ENCODE measurements at regions not wholly inside any gene's neighbourhood (a gene's known extent, or its start where the extent isn't known, plus 50 kb on each side); places are given as distances from the start of the nearest gene placed in this dataset.

- Histone ChIP-seq H3F3A (ENCODE audit: control insufficient read depth, insufficient read depth) (no peaks in the 10 kb centered on the region), H3K27me3 (ENCODE audit: control insufficient read depth, low read length) (peaks cover 2% of the 10 kb centered on the region; the same call in 1 of the 2 replicates), H3K4me1 (ENCODE audit: control insufficient read depth, low read length) (no peaks in the 10 kb centered on the region), H3K36me3 (ENCODE audit: control insufficient read depth, low read length) (no peaks in the 10 kb centered on the region), H3K9me3 (ENCODE audit: control insufficient read depth, insufficient read depth, low read length) (no peaks in the 10 kb centered on the region), H3K79me2 (ENCODE audit: control insufficient read depth, low read length) (no peaks in the 10 kb centered on the region), H3K4me3 (ENCODE audit: low read length) (no peak overlapping the region), H3K4me2 (ENCODE audit: low read length) (no peak overlapping the region), H3K27ac (ENCODE audit: low read depth, low read length) (no peak overlapping the region), H4K20me1 (ENCODE audit: control insufficient read depth, insufficient read depth, low read depth, low read length) (no peaks in the 10 kb centered on the region), H3K9me2 (replicated peaks; ENCODE audit: control insufficient read depth, low read length) (no peaks in the 10 kb centered on the region)
- TF ChIP-seq CTCF (IDR thresholded peaks at IDR 0.05; ENCODE audit: low read depth, low read length, poor library complexity, severe bottlenecking) (no peak), EZH2phosphoT487 (IDR thresholded peaks at IDR 0.05; ENCODE audit: borderline replicate concordance, low read length) (no peak)
Observed at GRCh38 chr1:244241438-244241837, 190.4 kb downstream of the ZBTB18 start.

GRCh38 chr1:244242446-244242845, 191.4 kb downstream of the ZBTB18 start:
- no peak overlapping the region for H3K27ac ChIP-seq (ENCODE audit: low read depth, low read length)
- no peaks in the 10 kb centered on the region for H3K36me3 ChIP-seq (ENCODE audit: control insufficient read depth, low read length)
- H4K20me1 ChIP-seq (ENCODE audit: control insufficient read depth, insufficient read depth, low read depth, low read length): no peaks in the 10 kb centered on the region
- H3K4me3 ChIP-seq (ENCODE audit: low read length): no peak overlapping the region
- no peaks in the 10 kb centered on the region for H3K79me2 ChIP-seq (ENCODE audit: control insufficient read depth, low read length)
- H3K4me1 ChIP-seq (ENCODE audit: control insufficient read depth, low read length): no peaks in the 10 kb centered on the region
- no peaks in the 10 kb centered on the region for H3F3A ChIP-seq (ENCODE audit: control insufficient read depth, insufficient read depth)
- no peak overlapping the region for H3K4me2 ChIP-seq (ENCODE audit: low read length)
- TF ChIP-seq EZH2phosphoT487 (IDR thresholded peaks at IDR 0.05; ENCODE audit: borderline replicate concordance, low read length) (no peak), CTCF (IDR thresholded peaks at IDR 0.05; ENCODE audit: low read depth, low read length, poor library complexity, severe bottlenecking) (no peak)
- no peaks in the 10 kb centered on the region for H3K9me2 ChIP-seq (replicated peaks; ENCODE audit: control insufficient read depth, low read length)
- H3K9me3 ChIP-seq (ENCODE audit: control insufficient read depth, insufficient read depth, low read length): no peaks in the 10 kb centered on the region
- H3K27me3 ChIP-seq (ENCODE audit: control insufficient read depth, low read length): peaks cover 2% of the 10 kb centered on the region; the same call in 1 of the 2 replicates

- no peaks in the 10 kb centered on the region for H3K9me2 ChIP-seq (replicated peaks; ENCODE audit: control insufficient read depth, low read length)
- no peaks in the 10 kb centered on the region for H3K4me1 ChIP-seq (ENCODE audit: control insufficient read depth, low read length)
- no peaks in the 10 kb centered on the region for H3K9me3 ChIP-seq (ENCODE audit: control insufficient read depth, insufficient read depth, low read length)
- H3K36me3 ChIP-seq (ENCODE audit: control insufficient read depth, low read length): no peaks in the 10 kb centered on the region
- H3K27me3 ChIP-seq (ENCODE audit: control insufficient read depth, low read length): peaks cover 2% of the 10 kb centered on the region; the same call in 1 of the 2 replicates
- H3K4me3 ChIP-seq (ENCODE audit: low read length): no peak overlapping the region
- no peaks in the 10 kb centered on the region for H3F3A ChIP-seq (ENCODE audit: control insufficient read depth, insufficient read depth)
- H4K20me1 ChIP-seq (ENCODE audit: control insufficient read depth, insufficient read depth, low read depth, low read length): no peaks in the 10 kb centered on the region
- TF ChIP-seq EZH2phosphoT487 (IDR thresholded peaks at IDR 0.05; ENCODE audit: borderline replicate concordance, low read length): no peak
- no peak for TF ChIP-seq CTCF (IDR thresholded peaks at IDR 0.05; ENCODE audit: low read depth, low read length, poor library complexity, severe bottlenecking)
- H3K27ac ChIP-seq (ENCODE audit: low read depth, low read length): no peak overlapping the region
- no peak overlapping the region for H3K4me2 ChIP-seq (ENCODE audit: low read length)
- H3K79me2 ChIP-seq (ENCODE audit: control insufficient read depth, low read length): no peaks in the 10 kb centered on the region
Observed at GRCh38 chr1:244246334-244246733, 195.3 kb downstream of the ZBTB18 start.
